Calu3 (cell line): ENCODE measurements at regions not wholly inside any gene's neighbourhood (a gene's known extent, or its start where the extent isn't known, plus 50 kb on each side); places are given as distances from the start of the nearest gene placed in this dataset.
"Not testable (repeated sequence)": the region's sequence is repeated elsewhere in the genome, so short reads cannot be mapped to it uniquely, and the experiment has no call there.

Experiments
- BruUV-seq: library from RNA; stranded (reverse); fragments of 400-500 nt; replicated peaks from 2 replicates; lab custom pipeline; 2021; lab: Mats Ljungman, UMichigan
- CTCF ChIA-PET: fragments of 300-600 bp; sonication (Branson Sonifier 250); formaldehyde crosslinking; loops from one replicate; lab custom pipeline; 2022; ENCODE audit warnings: antibody characterized with exemption; lab: Charles Lee
- DNase-seq: peaks from one replicate; pipeline ENCODE4 v3.0.0; 2022
- H3K27ac Mint-ChIP-seq: one replicate; pipeline ENCODE4 v1.8.0; 2022; ENCODE audit warnings: mixed read lengths; ENCODE audit not compliant: unreplicated experiment
- H3K27me3 Mint-ChIP-seq: one replicate; pipeline ENCODE4 v1.8.0; 2022; ENCODE audit warnings: mixed read lengths; ENCODE audit not compliant: unreplicated experiment
- H3K36me3 Mint-ChIP-seq: one replicate; pipeline ENCODE4 v1.8.0; 2022; ENCODE audit warnings: mild to moderate bottlenecking, moderate library complexity, mixed read lengths; ENCODE audit not compliant: insufficient read depth, unreplicated experiment
- H3K4me1 Mint-ChIP-seq: one replicate; pipeline ENCODE4 v1.8.0; 2022; ENCODE audit warnings: mild to moderate bottlenecking, low read depth, mixed read lengths; ENCODE audit not compliant: unreplicated experiment
- H3K4me3 Mint-ChIP-seq: one replicate; pipeline ENCODE4 v1.8.0; 2022; ENCODE audit warnings: mild to moderate bottlenecking, low read depth, moderate library complexity, mixed read lengths; ENCODE audit not compliant: unreplicated experiment
- H3K9me3 Mint-ChIP-seq: one replicate; pipeline ENCODE4 v1.8.0; 2022; ENCODE audit warnings: low read depth, mixed read lengths; ENCODE audit not compliant: unreplicated experiment
- CTCF ChIP-seq: fragments of 200-600 bp; IDR thresholded peaks from one replicate; pipeline ENCODE4 v1.8.0; 2022; ENCODE audit warnings: antibody characterized with exemption; ENCODE audit not compliant: unreplicated experiment
- intact Hi-C: fragments of 100-400 bp; cut with micrococcal nuclease; formaldehyde crosslinking; loops from one replicate; pipeline ENCODE4 v1.10.0; 2022; ENCODE audit not compliant: unreplicated experiment

GRCh38 chr6:141056945-141057625, 1075.6 kb upstream of the GJE1 start:
- Mint-ChIP-seq H3K4me3 (no peak overlapping the region), H3K27me3 (no peaks in the 10 kb centered on the region), H3K36me3 (no peaks in the 10 kb centered on the region), H3K9me3 (no peaks in the 10 kb centered on the region), H3K27ac (no peak overlapping the region), H3K4me1 (no peaks in the 10 kb centered on the region)
- CTCF ChIA-PET = no interaction called here
- BruUV-seq = no TSS peak
- TF ChIP-seq CTCF = no peak
- intact Hi-C loops = no loop called here
- DNase-seq = no peak

- intact Hi-C loops = no loop called here
- no TSS peak for BruUV-seq
- TF ChIP-seq CTCF = no peak
- Mint-ChIP-seq H3K4me3 (no peak overlapping the region), H3K27ac (no peak overlapping the region), H3K36me3 (no peaks in the 10 kb centered on the region), H3K9me3 (peaks cover 3% of the 10 kb centered on the region), H3K4me1 (no peaks in the 10 kb centered on the region), H3K27me3 (no peaks in the 10 kb centered on the region)
- CTCF ChIA-PET = no interaction called here
- no peak for DNase-seq
Measured at GRCh38 chr6:141050471-141050870, 1082.3 kb upstream of the GJE1 start.

GRCh38 chr6:141048451-141048850, 1084.3 kb upstream of the GJE1 start:
- no peak for TF ChIP-seq CTCF
- CTCF ChIA-PET = no interaction called here
- no peaks in the 10 kb centered on the region for H3K36me3 Mint-ChIP-seq
- no TSS peak for BruUV-seq
- DNase-seq = no peak
- no peaks in the 10 kb centered on the region for H3K4me1 Mint-ChIP-seq
- intact Hi-C loops = no loop called here
- H3K4me3 Mint-ChIP-seq = no peak overlapping the region
- H3K27me3 Mint-ChIP-seq = no peaks in the 10 kb centered on the region
- peaks cover 3% of the 10 kb centered on the region for H3K9me3 Mint-ChIP-seq
- no peak overlapping the region for H3K27ac Mint-ChIP-seq

GRCh38 chr6:141046496-141046895, 1086.2 kb upstream of the GJE1 start:
- intact Hi-C loops, H3K27me3 Mint-ChIP-seq, DNase-seq, H3K4me1 Mint-ChIP-seq, H3K36me3 Mint-ChIP-seq, H3K4me3 Mint-ChIP-seq, CTCF ChIA-PET, H3K27ac Mint-ChIP-seq, H3K9me3 Mint-ChIP-seq, BruUV-seq: not testable (repeated sequence)

- DNase-seq = no peak
- CTCF ChIA-PET = no interaction called here
- Mint-ChIP-seq H3K4me3 (no peak overlapping the region), H3K4me1 (no peaks in the 10 kb centered on the region), H3K27ac (no peak overlapping the region), H3K36me3 (no peaks in the 10 kb centered on the region), H3K9me3 (no peaks in the 10 kb centered on the region), H3K27me3 (no peaks in the 10 kb centered on the region)
- intact Hi-C loops = no loop called here
- TF ChIP-seq CTCF = no peak
- no TSS peak for BruUV-seq
Measured at GRCh38 chr6:141041596-141042087, 1091.1 kb upstream of the GJE1 start.
